ENCODE measurements at regions not wholly inside any gene's neighbourhood (a gene's known extent, or its start where the extent isn't known, plus 50 kb on each side); places are given as distances from the start of the nearest gene placed in this dataset.

DNA sequence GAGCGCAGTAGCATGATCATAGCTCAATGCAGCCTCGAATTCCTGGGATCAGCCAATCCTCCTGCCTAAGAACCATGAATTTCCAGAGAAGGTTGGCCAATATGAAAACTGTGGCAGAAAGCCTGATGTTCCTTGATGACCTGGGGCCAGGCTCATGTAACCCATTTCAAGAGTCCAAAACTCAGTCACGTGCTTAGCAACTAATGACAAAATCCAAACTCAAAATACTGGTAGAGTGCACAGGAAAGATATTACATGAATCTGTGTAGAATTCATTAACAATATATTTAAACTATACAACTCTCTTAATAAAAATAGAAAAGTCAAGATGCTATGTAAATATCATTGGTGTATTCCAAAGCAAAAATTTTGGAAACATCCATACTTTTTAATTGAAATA, 265.7 kb upstream of the NDST3 start:
- H3K4me3 Mint-ChIP-seq, result no peak overlapping the region
- no peaks in the 10 kb centered on the region for H3K36me3 Mint-ChIP-seq (ENCODE audit: low read depth)
- no peaks in the 10 kb centered on the region for H3K9me3 Mint-ChIP-seq
- no peaks in the 10 kb centered on the region for H3K27me3 Mint-ChIP-seq
- intact Hi-C loops (cut with micrococcal nuclease), result no loop called here
- no peak overlapping the region for H3K27ac Mint-ChIP-seq
- no peaks in the 10 kb centered on the region for H3K4me1 Mint-ChIP-seq (ENCODE audit: low read depth)

DNA sequence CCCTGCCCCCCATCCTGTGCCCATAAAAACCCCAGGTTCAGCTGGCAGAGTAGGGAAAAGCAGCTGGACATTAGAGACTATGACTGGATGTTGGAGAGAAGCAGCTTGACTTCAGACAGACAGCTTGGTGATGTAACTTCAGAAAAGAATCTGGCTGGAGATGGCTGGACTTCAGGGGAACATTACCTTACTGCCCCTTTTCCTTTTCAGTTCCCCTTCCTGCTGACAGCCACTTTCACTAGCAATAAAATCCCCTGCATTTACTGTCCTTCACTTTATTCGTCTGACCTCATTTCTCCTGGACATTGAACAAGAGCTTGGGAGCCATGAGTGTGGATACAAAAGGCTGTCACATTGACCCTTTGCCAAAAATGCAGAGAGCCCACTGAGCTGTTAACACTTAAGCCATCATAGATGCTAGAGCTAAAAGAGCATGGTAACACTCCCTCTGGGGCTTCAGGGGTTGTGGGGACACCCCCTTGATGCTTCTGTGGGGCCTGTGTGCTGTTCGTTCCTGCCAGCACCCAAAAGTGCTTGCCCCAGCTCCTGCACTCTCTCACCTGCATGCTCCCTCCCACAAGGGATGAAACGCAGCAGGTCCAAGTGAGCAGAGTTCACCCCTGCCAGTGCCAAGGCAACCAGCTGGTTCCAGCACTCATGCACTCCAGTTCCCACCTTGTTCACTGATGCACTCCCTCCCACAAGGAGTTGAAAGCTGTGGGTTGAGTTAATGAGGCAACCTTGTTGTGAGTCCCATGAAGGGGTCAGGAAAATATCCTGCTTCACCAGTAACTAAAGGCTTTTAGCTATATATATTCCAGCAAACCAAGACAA, 263.8 kb upstream of the NDST3 start:
- Mint-ChIP-seq H3K4me1 (ENCODE audit: low read depth) (no peaks in the 10 kb centered on the region), H3K27ac (no peak overlapping the region), H3K9me3 (no peaks in the 10 kb centered on the region), H3K4me3 (no peak overlapping the region), H3K36me3 (ENCODE audit: low read depth) (no peaks in the 10 kb centered on the region), H3K27me3 (no peaks in the 10 kb centered on the region)
- intact Hi-C loops (cut with micrococcal nuclease), result no loop called here

DNA sequence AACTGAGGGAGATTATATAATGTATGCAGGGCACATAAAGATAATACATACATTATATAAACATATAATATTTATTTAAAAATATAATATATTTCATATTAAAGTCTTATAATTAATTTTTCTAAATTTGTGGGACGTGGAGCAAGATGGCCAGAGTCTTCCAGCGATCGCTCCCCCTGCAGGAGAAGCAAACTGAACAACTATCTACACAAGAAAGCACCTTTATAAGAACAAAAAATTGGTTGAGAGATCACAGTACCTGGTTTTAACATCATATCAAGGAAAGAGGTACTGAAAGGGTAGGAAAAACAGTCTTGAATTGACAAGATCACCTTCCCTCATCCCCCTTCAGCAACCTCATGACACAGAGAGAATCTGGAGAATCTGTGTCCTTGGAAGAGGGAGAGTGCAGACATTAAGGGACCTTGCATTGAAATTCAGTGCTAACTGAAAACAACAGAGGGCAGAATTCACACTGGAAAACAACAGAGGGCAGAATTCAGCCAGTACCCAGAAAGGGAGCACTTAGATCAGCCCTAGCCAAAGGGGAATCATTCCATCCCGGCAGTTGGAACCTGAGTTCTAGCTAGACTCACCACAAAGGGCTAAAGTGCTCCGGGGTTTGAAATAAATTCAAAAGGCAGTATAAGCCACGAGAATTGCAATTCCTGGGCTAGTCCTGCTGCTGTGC, 262.5 kb upstream of the NDST3 start:
- H3K9me3 Mint-ChIP-seq, result no peaks in the 10 kb centered on the region

DNA sequence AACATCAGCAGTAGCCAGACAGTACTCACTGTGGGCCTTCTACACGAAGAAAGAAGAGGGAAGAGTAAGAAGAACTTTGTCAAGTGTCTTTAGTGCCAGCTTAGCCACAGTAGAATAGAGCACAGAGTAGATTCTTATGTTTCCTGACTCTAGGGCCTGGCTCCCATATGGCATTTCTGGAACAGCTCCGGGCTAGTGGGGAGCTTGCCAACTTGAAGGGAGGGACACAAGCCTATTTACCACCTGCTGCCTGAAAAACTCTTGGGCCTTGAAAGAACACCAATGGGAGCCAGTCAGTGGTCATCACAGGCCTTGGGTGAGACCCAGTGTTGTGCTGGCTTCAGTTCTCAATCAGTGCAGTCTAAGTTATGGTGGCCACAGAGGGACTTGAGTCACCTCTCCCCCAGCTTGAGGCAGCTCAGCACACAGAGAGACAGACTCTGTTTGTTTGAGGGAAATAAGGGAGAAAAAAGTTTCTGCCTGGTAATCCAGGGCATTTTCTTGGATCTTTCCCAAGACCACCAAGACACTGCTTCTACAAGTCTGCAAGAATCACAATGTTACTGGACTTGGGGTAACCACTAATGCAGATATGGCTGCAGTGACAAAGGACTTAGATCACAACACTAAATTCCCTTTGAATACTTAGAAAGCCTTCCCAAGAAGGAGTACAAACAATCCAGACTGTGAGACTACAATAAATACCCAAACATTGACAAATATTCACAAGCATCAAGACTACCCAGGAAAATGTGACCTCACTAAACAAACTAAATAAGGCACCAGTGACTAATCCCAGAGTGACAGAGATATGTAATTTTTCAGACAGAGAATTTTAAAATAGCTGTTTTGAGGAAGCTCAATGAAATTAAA, 261.0 kb upstream of the NDST3 start:
- no peaks in the 10 kb centered on the region for H3K36me3 Mint-ChIP-seq (ENCODE audit: low read depth)
- H3K27ac Mint-ChIP-seq, result no peak overlapping the region
- no peak overlapping the region for H3K4me3 Mint-ChIP-seq
- H3K4me1 Mint-ChIP-seq (ENCODE audit: low read depth), result no peaks in the 10 kb centered on the region
- intact Hi-C loops (cut with micrococcal nuclease), result no loop called here
- no peaks in the 10 kb centered on the region for H3K9me3 Mint-ChIP-seq
- no peaks in the 10 kb centered on the region for H3K27me3 Mint-ChIP-seq

More for the DNA sequence above, 262.5 kb upstream of the NDST3 start:
- Mint-ChIP-seq H3K36me3 (ENCODE audit: low read depth) (no peaks in the 10 kb centered on the region), H3K27ac (no peak overlapping the region), H3K4me3 (no peak overlapping the region), H3K4me1 (ENCODE audit: low read depth) (no peaks in the 10 kb centered on the region), H3K27me3 (no peaks in the 10 kb centered on the region)
- intact Hi-C loops (cut with micrococcal nuclease), result no loop called here

DNA sequence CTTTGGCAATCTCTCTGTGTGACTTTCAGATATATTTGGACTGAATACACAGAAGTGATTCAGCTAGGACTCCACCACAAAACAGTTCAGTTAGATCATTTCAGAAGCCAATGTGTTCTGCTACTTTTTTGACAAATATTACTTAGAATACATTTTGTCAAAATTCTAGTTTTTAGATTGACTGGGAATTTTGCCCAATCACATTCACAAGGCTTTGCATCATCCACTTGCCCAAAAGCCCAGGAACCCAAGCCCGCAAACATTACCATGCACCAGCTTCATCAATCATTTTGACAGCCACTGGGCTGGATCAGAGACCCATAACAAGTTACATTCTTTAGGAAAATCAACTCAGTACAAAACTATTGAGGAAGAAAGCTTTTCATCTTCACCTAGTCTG, 256.6 kb upstream of the NDST3 start:
- no peaks in the 10 kb centered on the region for H3K9me3 Mint-ChIP-seq
- H3K27ac Mint-ChIP-seq, result no peak overlapping the region
- H3K4me1 Mint-ChIP-seq (ENCODE audit: low read depth), result no peaks in the 10 kb centered on the region
- intact Hi-C loops (cut with micrococcal nuclease), result no loop called here
- no peak overlapping the region for H3K4me3 Mint-ChIP-seq
- no peaks in the 10 kb centered on the region for H3K36me3 Mint-ChIP-seq (ENCODE audit: low read depth)
- no peaks in the 10 kb centered on the region for H3K27me3 Mint-ChIP-seq

DNA sequence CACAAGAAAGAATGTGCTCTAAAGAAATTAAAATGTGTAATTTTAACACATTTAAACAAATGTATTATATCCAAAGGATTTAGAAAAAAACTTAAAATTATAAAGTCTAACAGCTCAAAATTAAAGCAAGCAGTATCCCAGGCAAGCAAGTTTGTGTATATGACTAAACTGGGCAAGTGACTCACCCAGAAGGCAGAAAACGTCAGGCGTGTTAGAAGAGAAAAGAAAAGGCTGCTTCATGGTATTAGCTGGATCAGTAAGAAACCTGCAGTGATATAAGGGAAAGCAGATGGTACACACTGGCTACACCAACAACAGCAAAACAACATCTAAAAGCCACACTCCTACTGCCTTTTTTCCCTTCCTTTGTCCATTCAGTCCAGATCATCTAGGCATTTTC, 250.6 kb upstream of the NDST3 start:
- intact Hi-C loops (cut with micrococcal nuclease), result no loop called here
- no peaks in the 10 kb centered on the region for H3K9me3 Mint-ChIP-seq
- H3K4me1 Mint-ChIP-seq (ENCODE audit: low read depth), result no peaks in the 10 kb centered on the region
- no peak overlapping the region for H3K4me3 Mint-ChIP-seq
- H3K27me3 Mint-ChIP-seq, result no peaks in the 10 kb centered on the region
- no peaks in the 10 kb centered on the region for H3K36me3 Mint-ChIP-seq (ENCODE audit: low read depth)
- no peak overlapping the region for H3K27ac Mint-ChIP-seq

DNA sequence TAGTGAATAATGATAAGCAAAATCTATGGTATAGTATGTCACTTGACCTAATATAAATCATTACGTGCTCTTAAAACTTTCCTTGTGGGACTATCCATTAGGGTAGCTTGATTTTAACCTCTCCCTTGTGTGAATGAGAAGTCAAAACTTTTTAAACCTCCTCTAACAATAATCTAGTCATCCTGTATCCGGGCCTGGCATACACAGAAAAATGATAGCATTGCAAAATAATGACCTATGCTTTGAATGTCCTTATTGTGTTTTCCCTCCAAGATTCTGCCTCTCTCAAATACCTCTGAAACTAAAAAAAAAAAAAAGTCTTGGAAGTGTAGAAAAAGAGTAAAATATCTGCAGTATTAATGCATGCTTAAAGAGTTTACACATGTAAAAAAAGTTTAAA, 250.0 kb upstream of the NDST3 start:
- H3K4me1 Mint-ChIP-seq (ENCODE audit: low read depth), result no peaks in the 10 kb centered on the region
- no peaks in the 10 kb centered on the region for H3K27me3 Mint-ChIP-seq
- H3K27ac Mint-ChIP-seq, result no peak overlapping the region
- no peaks in the 10 kb centered on the region for H3K36me3 Mint-ChIP-seq (ENCODE audit: low read depth)
- intact Hi-C loops (cut with micrococcal nuclease), result no loop called here
- no peak overlapping the region for H3K4me3 Mint-ChIP-seq
- no peaks in the 10 kb centered on the region for H3K9me3 Mint-ChIP-seq

DNA sequence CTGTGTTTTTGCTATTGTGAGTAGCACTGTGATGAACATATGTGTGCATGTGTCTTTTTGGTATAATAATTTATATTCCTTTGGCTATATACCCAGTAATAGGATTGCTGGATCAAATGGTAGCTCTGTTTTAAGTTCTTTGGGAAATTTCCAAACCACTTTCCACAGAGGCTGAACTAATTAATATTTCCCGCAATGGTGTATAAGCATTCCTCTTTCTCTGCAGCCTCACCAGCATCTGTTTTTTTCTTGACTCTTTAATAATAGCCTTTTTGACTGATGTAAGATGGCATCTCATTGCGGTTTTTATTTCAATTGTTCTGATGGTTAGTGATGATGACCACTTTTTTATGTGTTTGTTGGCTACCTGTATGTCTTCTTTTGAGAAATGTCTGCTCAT, 247.7 kb upstream of the NDST3 start:
- Mint-ChIP-seq H3K4me3 (no peak overlapping the region), H3K4me1 (ENCODE audit: low read depth) (no peaks in the 10 kb centered on the region), H3K9me3 (no peaks in the 10 kb centered on the region), H3K36me3 (ENCODE audit: low read depth) (no peaks in the 10 kb centered on the region), H3K27ac (no peak overlapping the region), H3K27me3 (no peaks in the 10 kb centered on the region)
- intact Hi-C loops (cut with micrococcal nuclease), result no loop called here

DNA sequence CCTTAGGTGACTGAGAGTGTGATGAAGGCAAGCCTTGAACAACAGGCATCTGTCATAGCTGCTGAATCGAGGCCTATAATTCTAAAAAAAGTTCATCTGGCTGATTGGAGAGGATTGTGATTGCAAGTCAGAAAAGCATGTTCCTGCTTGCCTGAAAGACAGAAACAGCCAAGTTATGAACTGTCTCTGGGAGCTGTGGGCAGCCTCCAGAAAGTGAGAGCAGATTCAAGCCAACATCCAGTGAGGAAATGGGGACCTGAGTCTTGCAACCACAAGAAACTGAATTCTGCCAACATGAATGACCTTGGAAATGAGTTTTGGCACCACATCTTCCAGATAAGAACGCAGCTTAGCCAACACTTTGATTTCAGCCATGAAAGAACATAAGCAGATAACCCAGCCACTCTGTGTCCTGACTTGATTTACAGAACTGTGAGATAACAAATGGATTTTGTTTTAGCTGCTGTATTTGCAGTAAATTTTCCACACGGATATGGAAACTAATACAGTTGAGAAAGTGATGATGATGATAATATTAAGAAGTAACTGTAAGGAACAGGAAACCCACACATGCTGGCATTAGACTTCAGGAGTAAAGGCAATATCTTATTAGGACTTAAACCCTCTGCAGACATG, 240.3 kb upstream of the NDST3 start:
- Mint-ChIP-seq H3K4me3 (no peak overlapping the region), H3K9me3 (no peaks in the 10 kb centered on the region)

DNA sequence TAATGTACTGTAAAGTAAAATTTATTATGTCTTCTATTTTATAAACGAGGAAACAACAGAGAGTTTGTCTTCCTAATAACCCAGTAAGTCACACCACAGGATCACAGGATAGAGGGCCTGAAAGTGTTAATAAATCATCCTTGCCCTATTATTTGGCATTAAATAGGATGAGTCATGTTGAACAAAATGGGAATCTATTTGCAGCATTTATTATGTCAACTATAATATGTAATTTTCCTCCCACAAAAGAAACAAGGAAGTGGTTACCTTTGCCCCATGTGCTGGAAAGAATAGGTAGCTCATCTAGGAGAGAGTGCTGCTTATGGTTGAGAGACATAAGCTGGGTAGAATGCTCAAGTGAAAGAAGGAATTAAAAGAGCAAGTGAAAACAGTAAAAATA, 237.6 kb upstream of the NDST3 start:
- no peak overlapping the region for H3K27ac Mint-ChIP-seq
- no peaks in the 10 kb centered on the region for H3K9me3 Mint-ChIP-seq
- no peaks in the 10 kb centered on the region for H3K36me3 Mint-ChIP-seq (ENCODE audit: low read depth)
- H3K4me3 Mint-ChIP-seq, result no peak overlapping the region
- no peaks in the 10 kb centered on the region for H3K4me1 Mint-ChIP-seq (ENCODE audit: low read depth)
- H3K27me3 Mint-ChIP-seq, result no peaks in the 10 kb centered on the region
- intact Hi-C loops (cut with micrococcal nuclease), result no loop called here

More for the DNA sequence above, 240.3 kb upstream of the NDST3 start:
- no peaks in the 10 kb centered on the region for H3K4me1 Mint-ChIP-seq (ENCODE audit: low read depth)
- no peaks in the 10 kb centered on the region for H3K36me3 Mint-ChIP-seq (ENCODE audit: low read depth)
- intact Hi-C loops (cut with micrococcal nuclease), result no loop called here
- H3K27me3 Mint-ChIP-seq, result no peaks in the 10 kb centered on the region
- H3K27ac Mint-ChIP-seq, result no peak overlapping the region

DNA sequence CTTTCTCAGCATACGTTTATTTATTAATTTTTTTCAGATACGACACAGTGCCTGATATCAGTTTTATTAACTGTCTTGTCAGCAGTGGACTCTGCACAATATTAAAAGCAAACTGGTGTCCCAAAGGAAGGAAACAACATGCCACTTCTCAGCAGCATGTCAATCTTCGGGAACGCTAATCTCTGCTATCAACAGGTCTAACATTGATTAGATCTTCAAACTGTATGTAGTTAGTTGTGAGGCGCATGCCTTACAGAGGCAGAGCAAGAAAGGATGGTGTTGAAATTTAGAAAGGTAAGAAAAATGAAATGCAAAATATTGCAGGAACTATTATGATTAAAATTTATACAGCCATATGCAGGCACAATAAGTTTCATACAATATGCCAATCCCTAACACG, 233.7 kb upstream of the NDST3 start:
- Mint-ChIP-seq H3K9me3 (no peaks in the 10 kb centered on the region), H3K27me3 (no peaks in the 10 kb centered on the region), H3K4me3 (no peak overlapping the region), H3K4me1 (ENCODE audit: low read depth) (no peaks in the 10 kb centered on the region), H3K36me3 (ENCODE audit: low read depth) (no peaks in the 10 kb centered on the region), H3K27ac (no peak overlapping the region)
- intact Hi-C loops (cut with micrococcal nuclease), result no loop called here

DNA sequence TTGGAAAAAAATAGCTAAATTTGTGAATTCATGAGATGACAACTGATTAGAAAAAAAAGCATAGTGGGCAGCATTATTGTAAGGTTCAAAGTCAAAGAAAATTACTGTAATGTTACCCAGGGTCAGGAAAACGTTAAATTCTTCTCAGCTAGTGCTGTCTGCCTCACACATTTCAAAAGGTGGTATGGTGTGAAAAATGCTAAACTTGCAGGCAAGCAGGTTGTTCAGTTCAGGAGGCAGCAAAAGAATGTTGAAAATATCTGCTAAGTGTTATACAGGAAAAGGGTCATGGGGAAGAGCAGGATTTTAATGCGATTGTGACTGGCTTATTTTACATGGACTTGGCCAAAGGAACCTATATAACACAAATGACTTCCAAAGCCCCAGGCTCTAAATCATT, 232.5 kb upstream of the NDST3 start:
- no peaks in the 10 kb centered on the region for H3K36me3 Mint-ChIP-seq (ENCODE audit: low read depth)

DNA sequence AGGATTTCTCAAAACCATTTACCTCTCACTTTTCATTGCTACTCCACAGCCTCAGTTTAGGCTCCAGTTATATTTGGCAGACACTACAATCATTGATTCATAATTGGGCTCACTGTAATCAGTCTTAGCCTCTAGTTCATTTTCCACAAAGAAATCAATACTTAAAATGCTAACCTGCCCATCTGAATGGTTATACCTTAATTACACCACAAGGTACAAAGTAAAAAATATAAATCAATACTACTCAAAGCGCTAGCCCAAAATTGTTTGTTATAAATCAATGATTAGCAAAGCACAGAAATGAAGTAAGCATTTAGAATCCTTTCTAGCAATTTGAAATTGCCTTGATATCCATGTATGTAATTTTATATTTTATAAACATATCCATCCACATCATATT, 222.6 kb upstream of the NDST3 start:
- Mint-ChIP-seq H3K4me1 (ENCODE audit: low read depth) (no peaks in the 10 kb centered on the region), H3K27ac (no peak overlapping the region), H3K4me3 (no peak overlapping the region), H3K36me3 (ENCODE audit: low read depth) (no peaks in the 10 kb centered on the region), H3K9me3 (no peaks in the 10 kb centered on the region), H3K27me3 (no peaks in the 10 kb centered on the region)
- intact Hi-C loops (cut with micrococcal nuclease), result no loop called here

More for the DNA sequence above, 232.5 kb upstream of the NDST3 start:
- no peaks in the 10 kb centered on the region for H3K4me1 Mint-ChIP-seq (ENCODE audit: low read depth)
- H3K9me3 Mint-ChIP-seq, result no peaks in the 10 kb centered on the region
- intact Hi-C loops (cut with micrococcal nuclease), result no loop called here
- H3K27ac Mint-ChIP-seq, result no peak overlapping the region
- H3K4me3 Mint-ChIP-seq, result no peak overlapping the region
- H3K27me3 Mint-ChIP-seq, result no peaks in the 10 kb centered on the region

Data from dendritic cell treated with granulocyte-macrophage colony-stimulating factor and Interleukin-4, amounts not matched to agents 40 ng/mL and 50 ng/mL, for 4 days (primary cell).